H1 (cell line): ENCODE measurements at regions not wholly inside any gene's neighbourhood (a gene's known extent, or its start where the extent isn't known, plus 50 kb on each side); places are given as distances from the start of the nearest gene placed in this dataset.

Experiments used
- CTCF ChIA-PET: fragments of 300-600 bp; sonication (Branson Sonifier 250); formaldehyde crosslinking; loops from one replicate; lab custom pipeline; 2021; ENCODE audit not compliant: partially characterized antibody; lab: Charles Lee
- POLR2A ChIA-PET: fragments of 300-600 bp; sonication (Branson Sonifier 250); formaldehyde crosslinking; loops from one replicate; lab custom pipeline; 2021; ENCODE audit warnings: inconsistent platforms; ENCODE audit not compliant: partially characterized antibody; lab: Charles Lee
- DNase-seq, 2 experiments: peaks; one replicate each; pipeline versions ENCODE4 v3.0.0 to v3.0.0-alpha.2; 2010 to 2022; ENCODE audit warnings: low spot score in 2 of 2, low read depth in 1 of 2, mixed read lengths in 1 of 2
- FAIRE-seq: peaks from 2 replicates; lab custom pipeline; 2011; peaks lifted over from hg19 to GRCh38; lab: Jason Lieb, UNC
- H2AFZ ChIP-seq: 2 replicates; pipeline ENCODE4 v1.8.1; 2012; ENCODE audit warnings: low read length, inconsistent platforms
- H2AK5ac ChIP-seq: 2 replicates; pipeline ENCODE4 v1.6.1; 2013; ENCODE audit warnings: low read depth, low read length
- H2BK120ac ChIP-seq: replicated peaks from 2 replicates; pipeline ENCODE3; 2013; ENCODE audit warnings: low read depth, low read length, inconsistent platforms
- H2BK12ac ChIP-seq: 2 replicates; pipeline ENCODE4 v1.6.1; 2013; ENCODE audit warnings: low read depth, low read length
- H2BK15ac ChIP-seq: 2 replicates; pipeline ENCODE4 v1.6.1; 2013; ENCODE audit warnings: low read length
- H2BK20ac ChIP-seq: 2 replicates; pipeline ENCODE4 v1.6.1; 2013; ENCODE audit warnings: low read length
- H2BK5ac ChIP-seq: 2 replicates; pipeline ENCODE4 v1.6.1; 2013; ENCODE audit warnings: low read depth, low read length
- H3K14ac ChIP-seq: 2 replicates; pipeline ENCODE4 v1.6.1; 2013; ENCODE audit warnings: inconsistent platforms; ENCODE audit not compliant: insufficient read length
- H3K18ac ChIP-seq: 2 replicates; pipeline ENCODE4 v1.6.1; 2013; ENCODE audit warnings: low read length; ENCODE audit errors: extremely low read depth
- H3K23ac ChIP-seq: 2 replicates; pipeline ENCODE4 v1.6.1; 2013; ENCODE audit warnings: inconsistent platforms; ENCODE audit not compliant: insufficient read length
- H3K23me2 ChIP-seq: 2 replicates; pipeline ENCODE4 v1.6.1; 2013; ENCODE audit warnings: low read depth, low read length
- H3K27ac ChIP-seq: 2 replicates; pipeline ENCODE4 v1.6.1; 2011; ENCODE audit warnings: low read depth, low read length, inconsistent platforms
- H3K27me3 ChIP-seq, 4 experiments: replicated peaks in 1 of 4; 1 replicate in 1 of 4; 2 replicates in 3 of 4; pipeline versions ENCODE4 v1.6.1 to v1.8.1; 2011 to 2013; ENCODE audit warnings: low read length in 3 of 4, mild to moderate bottlenecking in 3 of 4, inconsistent platforms in 2 of 4, mixed read lengths in 2 of 4, moderate library complexity in 1 of 4; ENCODE audit not compliant: control insufficient read depth in 3 of 4, insufficient read depth in 3 of 4; ENCODE audit errors: extremely low read depth in 1 of 4
- H3K36me3 ChIP-seq, 4 experiments: 2 replicates each; pipeline versions ENCODE4 v1.6.1 to v1.8.1; 2011 to 2013; ENCODE audit warnings: mild to moderate bottlenecking in 4 of 4, low read length in 3 of 4, moderate library complexity in 2 of 4, control low read depth in 1 of 4, inconsistent platforms in 1 of 4; ENCODE audit not compliant: insufficient read depth in 4 of 4, control insufficient read depth in 2 of 4
- H3K4ac ChIP-seq: replicated peaks from 2 replicates; pipeline ENCODE3; 2013; ENCODE audit warnings: low read length, low read depth, mixed read lengths, inconsistent platforms; ENCODE audit not compliant: insufficient read length
- H3K4me1 ChIP-seq, 4 experiments: replicated peaks in 1 of 4; 1 replicate in 1 of 4; 2 replicates in 3 of 4; pipeline versions ENCODE4 v1.6.1 to v1.8.1; 2011 to 2013; ENCODE audit warnings: low read length in 3 of 4, inconsistent platforms in 2 of 4, mixed read lengths in 1 of 4; ENCODE audit not compliant: insufficient read depth in 4 of 4, control insufficient read depth in 3 of 4
- H3K4me2 ChIP-seq, 2 experiments: 2 replicates each; pipeline versions ENCODE4 v1.6.1 to v1.8.1; 2011 to 2013; ENCODE audit warnings: low read depth in 2 of 2, low read length in 2 of 2, control low read depth in 1 of 2, inconsistent platforms in 1 of 2, mild to moderate bottlenecking in 1 of 2; ENCODE audit not compliant: insufficient read depth in 1 of 2
- H3K4me3 ChIP-seq, 4 experiments: fragments of 200-600, 300-600 bp in 1 of 4; sonication (generic), shearing (Covaris generic), sonication (Bioruptor Twin) in 1 of 4; 2 replicates each; pipeline versions ENCODE4 v1.5.1 to v1.8.1; 2011 to 2016; ENCODE audit warnings: low read length in 4 of 4, low read depth in 3 of 4, control low read depth in 2 of 4, inconsistent platforms in 2 of 4, mild to moderate bottlenecking in 2 of 4, mixed read lengths in 1 of 4, moderate library complexity in 1 of 4; ENCODE audit not compliant: insufficient read depth in 2 of 4; ENCODE audit errors: extremely low read depth in 1 of 4
- H3K56ac ChIP-seq: replicated peaks from 2 replicates; pipeline ENCODE3; 2013; ENCODE audit warnings: low read depth, mild to moderate bottlenecking, mixed read lengths, low read length, inconsistent platforms; ENCODE audit not compliant: insufficient read length
- H3K79me1 ChIP-seq: 2 replicates; pipeline ENCODE4 v1.6.1; 2013; ENCODE audit warnings: low read depth, low read length, control low read depth
- H3K79me2 ChIP-seq, 2 experiments: 2 replicates each; pipeline versions ENCODE4 v1.6.1 to v1.8.1; 2012 to 2013; ENCODE audit warnings: low read length in 2 of 2, mild to moderate bottlenecking in 2 of 2, inconsistent platforms in 1 of 2; ENCODE audit not compliant: insufficient read depth in 2 of 2, control insufficient read depth in 1 of 2
- H3K9ac ChIP-seq, 4 experiments: replicated peaks in 1 of 4; 1 replicate in 1 of 4; 2 replicates in 3 of 4; pipeline versions ENCODE4 v1.6.1 to v1.8.1; 2011 to 2013; ENCODE audit warnings: low read depth in 3 of 4, low read length in 3 of 4, control low read depth in 2 of 4, mild to moderate bottlenecking in 2 of 4, moderate library complexity in 2 of 4, inconsistent platforms in 1 of 4; ENCODE audit errors: extremely low read depth in 1 of 4
- H3K9me3 ChIP-seq, 2 experiments: 2 replicates each; pipeline versions ENCODE4 v1.6.1 to v1.8.1; 2012 to 2013; ENCODE audit warnings: mild to moderate bottlenecking in 2 of 2, moderate library complexity in 2 of 2, control low read depth in 1 of 2, inconsistent platforms in 1 of 2, low read depth in 1 of 2, low read length in 1 of 2, mixed read lengths in 1 of 2; ENCODE audit not compliant: insufficient read depth in 2 of 2
- H4K20me1 ChIP-seq, 2 experiments: replicated peaks in 1 of 2; 2 replicates each; pipeline versions ENCODE3 to v1.8.1; 2011 to 2013; ENCODE audit warnings: inconsistent platforms in 2 of 2, low read length in 2 of 2, mild to moderate bottlenecking in 1 of 2; ENCODE audit not compliant: insufficient read depth in 2 of 2, control insufficient read depth in 1 of 2
- H4K5ac ChIP-seq: 2 replicates; pipeline ENCODE4 v1.6.1; 2013; ENCODE audit warnings: low read length, low read depth, mixed read lengths, inconsistent platforms; ENCODE audit not compliant: insufficient read length
- H4K8ac ChIP-seq: 2 replicates; pipeline ENCODE4 v1.8.0; 2013; ENCODE audit warnings: mild to moderate bottlenecking, moderate library complexity, low read length, inconsistent platforms; ENCODE audit not compliant: insufficient read depth; ENCODE audit errors: extremely low read depth
- H4K91ac ChIP-seq: replicated peaks from 2 replicates; pipeline ENCODE3; 2013; ENCODE audit warnings: low read length, mixed read lengths, inconsistent platforms; ENCODE audit not compliant: insufficient read length
- ASH2L ChIP-seq: fragments of 200-600, 300-600 bp; sonication (generic); IDR thresholded peaks from one replicate; pipeline ENCODE4 v1.7.1; 2017; ENCODE audit warnings: low read length
- BACH1 ChIP-seq: IDR thresholded peaks from 2 replicates; pipeline ENCODE4 v1.6.1; 2012; ENCODE audit warnings: low read length, improper control_type of control experiment
- CHD2 ChIP-seq: IDR thresholded peaks from 2 replicates; pipeline ENCODE4 v1.6.1; 2012; ENCODE audit warnings: low read length, improper control_type of control experiment
- CREB1 ChIP-seq: IDR thresholded peaks from 2 replicates; pipeline ENCODE4 v1.6.1; 2012; ENCODE audit warnings: inconsistent platforms
- HDAC2 ChIP-seq, 2 experiments: fragments of 300-600 bp in 1 of 2; sonication (generic) in 1 of 2; IDR thresholded peaks; 2 replicates each; pipeline ENCODE4 v1.6.1; 2011 to 2012; ENCODE audit warnings: low read depth in 2 of 2, low read length in 2 of 2, mild to moderate bottlenecking in 2 of 2, moderate library complexity in 2 of 2, borderline replicate concordance in 1 of 2, inconsistent platforms in 1 of 2
- HDAC6 ChIP-seq: IDR thresholded peaks from one replicate; pipeline ENCODE4 v1.7.1; 2012; ENCODE audit warnings: low read depth, mild to moderate bottlenecking, inconsistent platforms, low read length, moderate library complexity
- JUND ChIP-seq: IDR thresholded peaks from 2 replicates; pipeline ENCODE4 v1.6.1; 2011; ENCODE audit warnings: mild to moderate bottlenecking, improper control_type of control experiment, low read length
- NANOG ChIP-seq: IDR thresholded peaks from 2 replicates; pipeline ENCODE4 v1.6.1; 2011; ENCODE audit warnings: low read length, low read depth, mild to moderate bottlenecking, inconsistent platforms; ENCODE audit not compliant: insufficient read depth, poor library complexity, severe bottlenecking
- NRF1 ChIP-seq: IDR thresholded peaks from 2 replicates; pipeline ENCODE4 v1.6.1; 2011; ENCODE audit warnings: mild to moderate bottlenecking, low read depth, low read length, improper control_type of control experiment
- RFX5 ChIP-seq: IDR thresholded peaks from 2 replicates; pipeline ENCODE4 v1.6.1; 2011; ENCODE audit warnings: low read depth, low read length, improper control_type of control experiment, borderline replicate concordance
- SUZ12 ChIP-seq: fragments of 200-600 bp; sonication (generic); IDR thresholded peaks from 2 replicates; pipeline ENCODE4 v1.6.1; 2012; ENCODE audit warnings: mild to moderate bottlenecking, inconsistent platforms, low read length, moderate library complexity, mixed read lengths
- TAF7 ChIP-seq: optimal IDR thresholded peaks from 2 replicates; pipeline ENCODE3; 2011; ENCODE audit warnings: low read depth, mild to moderate bottlenecking, inconsistent platforms, low read length, moderate library complexity, borderline replicate concordance
- TBP ChIP-seq: IDR thresholded peaks from 2 replicates; pipeline ENCODE4 v1.6.1; 2011; ENCODE audit warnings: low read depth, low read length, improper control_type of control experiment
- WGBS, 2 experiments: shearing (Covaris generic) in 1 of 2; methylation state at CpG; one replicate each; pipeline versions ENCODE4 v1.1.6 to v1.1.7; 2013 to 2015; ENCODE audit warnings: low lambda C conversion rate in 2 of 2, mixed read lengths in 2 of 2, inconsistent platforms in 1 of 2, low coverage in 1 of 2, missing lambda C conversion rate in 1 of 2; ENCODE audit not compliant: insufficient replicate concordance in 2 of 2, insufficient coverage in 1 of 2, insufficient read length in 1 of 2; ENCODE audit errors: extremely low coverage in 1 of 2, missing lambda C conversion rate in 1 of 2; 5-methylcytosine and 5-hydroxymethylcytosine counted together

DNA sequence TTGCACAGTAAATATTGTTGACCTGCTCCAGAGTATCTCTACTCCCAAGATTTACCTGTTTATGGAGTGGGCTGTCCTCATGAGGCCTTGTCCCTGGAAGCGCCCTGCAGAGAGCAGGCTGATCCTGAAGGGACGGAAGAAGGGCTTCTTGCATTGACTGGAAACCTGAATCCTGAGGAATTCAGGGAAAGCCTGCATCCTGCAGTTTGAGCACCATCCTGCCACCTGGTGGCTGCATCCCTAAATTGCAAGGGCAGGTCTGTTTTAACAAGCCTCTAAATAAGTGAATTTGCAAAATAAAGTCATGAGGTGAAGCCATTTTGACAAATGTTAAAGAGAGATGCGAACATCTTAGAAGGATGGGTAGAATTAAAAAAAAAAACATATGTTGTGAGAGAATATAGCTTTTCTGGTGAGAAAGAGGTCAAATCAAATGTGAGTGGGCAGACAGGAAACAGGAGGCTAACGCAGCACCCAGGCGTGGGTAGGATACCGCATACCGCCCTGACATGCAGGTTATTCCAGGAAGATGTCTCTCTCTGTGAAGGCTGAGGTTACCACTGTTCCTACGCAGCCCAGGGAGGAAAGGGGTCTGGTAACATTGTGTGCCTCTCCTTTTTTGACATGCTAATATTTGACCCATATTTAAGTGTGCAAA is 754.9 kb downstream of the RNF144A start:
- 73% methylated on average over 8 of the region's 8 CpGs; no CpG with 5 or more reads in 1 of the 2 experiments for WGBS, 2 experiments
- DNase-seq = peak; percentile 92 to 96
- H3K23me2 ChIP-seq = no peaks in the 10 kb centered on the region
- H3K4me3 ChIP-seq = no peak overlapping the region
- peaks cover 0 to 8% (median 0%) of the 10 kb centered on the region in 4 experiments; a peak in 3 of 7 replicates for H3K4me1 ChIP-seq
- H4K5ac ChIP-seq = no peak overlapping the region
- peak overlapping the region; percentile 89 for H2BK12ac ChIP-seq
- no peak overlapping the region for H2AK5ac ChIP-seq
- no peak overlapping the region for H3K23ac ChIP-seq
- H4K8ac ChIP-seq = no peak overlapping the region
- H2BK5ac ChIP-seq = peak overlapping the region; percentile 62; the same call in 1 of the 2 replicates
- no peak overlapping the region for H3K4ac ChIP-seq
- H2BK20ac ChIP-seq = no peak overlapping the region; the same call in 1 of the 2 replicates
- H3K79me1 ChIP-seq = no peaks in the 10 kb centered on the region
- H3K56ac ChIP-seq = no peak overlapping the region
- H3K27me3 ChIP-seq = no peaks in the 10 kb centered on the region
- H3K4me2 ChIP-seq = no peak overlapping the region
- H2AFZ ChIP-seq = 0 out of 2 replicates have a peak overlapping the region, but pooled peaks have one; percentile 30
- no peak overlapping the region for H2BK15ac ChIP-seq
- H4K20me1 ChIP-seq = no peaks in the 10 kb centered on the region
- CTCF ChIA-PET = interaction anchor here (0.6 to 4.0 kb wide), 40 partner anchors 11 to 1945 kb away, joined by 3 to 24 read pairs (median 3); no protein-coding TSS in a partner anchor
- peak overlapping the region; percentile 74 for H2BK120ac ChIP-seq
- POLR2A ChIA-PET = no interaction called here
- H3K18ac ChIP-seq = no peak overlapping the region
- no peaks in the 10 kb centered on the region for H3K79me2 ChIP-seq
- H3K27ac ChIP-seq = no peak overlapping the region
- no peaks in the 10 kb centered on the region for H3K36me3 ChIP-seq
- peak overlapping the region; percentile 75 for H4K91ac ChIP-seq
- no peak overlapping the region for H3K9ac ChIP-seq
- no peak overlapping the region for H3K14ac ChIP-seq
- peak; percentile 95 for FAIRE-seq
- peaks cover 0 to 6% of the 10 kb centered on the region in 2 experiments; a peak in 1 of 4 replicates for H3K9me3 ChIP-seq
- no peak for TF ChIP-seq HDAC6
- no peak for TF ChIP-seq TAF7
- no peak for TF ChIP-seq NRF1
- TF ChIP-seq JUND = 0 out of 2 replicates have a peak, but pooled peaks have one; percentile 9
- TF ChIP-seq CHD2 = no peak
- TF ChIP-seq ASH2L = no peak
- TF ChIP-seq HDAC2 (IDR thresholded peaks at IDR 0.05; ENCODE audit: borderline replicate concordance in 1 of 2, low read depth in 2 of 2, low read length in 2 of 2) = no peak
- TF ChIP-seq SUZ12 = no peak
- TF ChIP-seq TBP = peak; percentile 68
- TF ChIP-seq CREB1 = no peak
- no peak for TF ChIP-seq NANOG
- no peak for TF ChIP-seq RFX5
- TF ChIP-seq BACH1 = no peak
